Glutamatergic neuron (in vitro differentiated cells): ENCODE measurements at regions not wholly inside any gene's neighbourhood (a gene's known extent, or its start where the extent isn't known, plus 50 kb on each side); places are given as distances from the start of the nearest gene placed in this dataset.
"Not testable (repeated sequence)": the region's sequence is repeated elsewhere in the genome, so short reads cannot be mapped to it uniquely, and the experiment has no call there.

Experiments
- DNase-seq: peaks from one replicate; pipeline ENCODE4 v3.0.0; 2022
- H3K27ac Mint-ChIP-seq: one replicate; pipeline ENCODE4 v1.8.0; 2020; ENCODE audit warnings: mild to moderate bottlenecking, mixed read lengths, inconsistent platforms; ENCODE audit not compliant: unreplicated experiment
- H3K27me3 Mint-ChIP-seq: one replicate; pipeline ENCODE4 v1.8.0; 2020; ENCODE audit warnings: mild to moderate bottlenecking, moderate library complexity, mixed read lengths, inconsistent platforms; ENCODE audit not compliant: unreplicated experiment
- H3K36me3 Mint-ChIP-seq: one replicate; pipeline ENCODE4 v1.8.0; 2020; ENCODE audit warnings: mild to moderate bottlenecking, mixed read lengths, inconsistent platforms; ENCODE audit not compliant: unreplicated experiment
- H3K4me1 Mint-ChIP-seq: one replicate; pipeline ENCODE4 v1.8.0; 2020; ENCODE audit warnings: mild to moderate bottlenecking, low read depth, mixed read lengths, inconsistent platforms; ENCODE audit not compliant: unreplicated experiment
- H3K4me3 Mint-ChIP-seq: one replicate; pipeline ENCODE4 v1.8.0; 2020; ENCODE audit warnings: mild to moderate bottlenecking, mixed read lengths, inconsistent platforms; ENCODE audit not compliant: unreplicated experiment
- H3K9me3 Mint-ChIP-seq: one replicate; pipeline ENCODE4 v1.8.0; 2020; ENCODE audit warnings: mild to moderate bottlenecking, moderate library complexity, mixed read lengths, inconsistent platforms; ENCODE audit not compliant: unreplicated experiment
- CTCF ChIP-seq: fragments of 200-600 bp; sonication (generic); IDR thresholded peaks from one replicate; pipeline ENCODE4 v1.5.0; 2021; ENCODE audit not compliant: partially characterized antibody, unreplicated experiment

- Mint-ChIP-seq H3K36me3 (no peaks in the 10 kb centered on the region), H3K4me1 (no peaks in the 10 kb centered on the region), H3K27ac (no peak overlapping the region), H3K9me3 (no peaks in the 10 kb centered on the region), H3K27me3 (no peaks in the 10 kb centered on the region), H3K4me3 (no peak overlapping the region)
- no peak for DNase-seq
- no peak for TF ChIP-seq CTCF
Observed at GRCh38 chr3:178107804-178108203, 428.4 kb upstream of the KCNMB2 start.

- Mint-ChIP-seq H3K27ac (no peak overlapping the region), H3K4me1 (no peaks in the 10 kb centered on the region), H3K4me3 (no peak overlapping the region), H3K27me3 (no peaks in the 10 kb centered on the region), H3K36me3 (no peaks in the 10 kb centered on the region), H3K9me3 (no peaks in the 10 kb centered on the region)
- DNase-seq, result no peak
- no peak for TF ChIP-seq CTCF
Observed at GRCh38 chr3:178109691-178110090, 426.5 kb upstream of the KCNMB2 start.

GRCh38 chr3:178112134-178112533 lies 424.1 kb upstream of the KCNMB2 start:
- no peaks in the 10 kb centered on the region for H3K9me3 Mint-ChIP-seq
- H3K27me3 Mint-ChIP-seq, result peaks cover 1% of the 10 kb centered on the region
- no peaks in the 10 kb centered on the region for H3K36me3 Mint-ChIP-seq
- TF ChIP-seq CTCF, result no peak
- no peak overlapping the region for H3K4me3 Mint-ChIP-seq
- no peak overlapping the region for H3K27ac Mint-ChIP-seq
- H3K4me1 Mint-ChIP-seq, result no peaks in the 10 kb centered on the region
- DNase-seq, result no peak

- not testable (repeated sequence) for H3K27me3 Mint-ChIP-seq
Observed at GRCh38 chr3:178112552-178112951, 423.7 kb upstream of the KCNMB2 start.

GRCh38 chr3:178117641-178118040 lies 418.6 kb upstream of the KCNMB2 start:
- Mint-ChIP-seq H3K27me3 (peaks cover 1% of the 10 kb centered on the region), H3K4me3 (no peak overlapping the region), H3K36me3 (peaks cover 4% of the 10 kb centered on the region), H3K9me3 (peaks cover 5% of the 10 kb centered on the region), H3K4me1 (no peaks in the 10 kb centered on the region), H3K27ac (no peak overlapping the region)
- DNase-seq, result no peak
- TF ChIP-seq CTCF, result no peak

More at GRCh38 chr3:178112552-178112951, 423.7 kb upstream of the KCNMB2 start:
- H3K4me3 Mint-ChIP-seq, DNase-seq, H3K27ac Mint-ChIP-seq, H3K4me1 Mint-ChIP-seq, H3K9me3 Mint-ChIP-seq, H3K36me3 Mint-ChIP-seq: not testable (repeated sequence)

GRCh38 chr3:178119608-178120295 lies 416.5 kb upstream of the KCNMB2 start:
- not testable (repeated sequence) for H3K4me1 Mint-ChIP-seq, H3K27ac Mint-ChIP-seq, DNase-seq, H3K27me3 Mint-ChIP-seq, H3K36me3 Mint-ChIP-seq, H3K9me3 Mint-ChIP-seq, H3K4me3 Mint-ChIP-seq
